WI38 (cell line): ENCODE measurements at regions not wholly inside any gene's neighbourhood (a gene's known extent, or its start where the extent isn't known, plus 50 kb on each side); places are given as distances from the start of the nearest gene placed in this dataset.

Experiments
- H3K4me3 ChIP-seq: 2 replicates; pipeline ENCODE4 v1.5.1; 2011; ENCODE audit warnings: low read depth, mild to moderate bottlenecking, control low read depth, low read length
- CTCF ChIP-seq: IDR thresholded peaks from 2 replicates; pipeline ENCODE4 v1.5.1; 2012; ENCODE audit warnings: low read depth, mild to moderate bottlenecking, control low read depth, low read length

- TF ChIP-seq CTCF = no peak
These were observed 648.2 kb upstream of the NEGR1 start for GRCh38 chr1:72930528-72930927.

GRCh38 chr1:72918940-72919339 lies 636.6 kb upstream of the NEGR1 start:
- no peak for TF ChIP-seq CTCF
- H3K4me3 ChIP-seq = no peak overlapping the region

More at GRCh38 chr1:72930528-72930927, 648.2 kb upstream of the NEGR1 start:
- H3K4me3 ChIP-seq = no peak overlapping the region

- no peak overlapping the region for H3K4me3 ChIP-seq
- TF ChIP-seq CTCF = no peak
These were observed 635.6 kb upstream of the NEGR1 start for GRCh38 chr1:72917920-72918319.

- no peak for TF ChIP-seq CTCF
- H3K4me3 ChIP-seq = no peak overlapping the region
These were observed 633.2 kb upstream of the NEGR1 start for GRCh38 chr1:72915581-72915980.

GRCh38 chr1:72911656-72912055 lies 629.3 kb upstream of the NEGR1 start:
- no peak overlapping the region for H3K4me3 ChIP-seq
- TF ChIP-seq CTCF = no peak

GRCh38 chr1:72896256-72896655 lies 613.9 kb upstream of the NEGR1 start:
- no peak for TF ChIP-seq CTCF
- no peak overlapping the region for H3K4me3 ChIP-seq

- no peak for TF ChIP-seq CTCF
- H3K4me3 ChIP-seq = no peak overlapping the region
These were observed 610.1 kb upstream of the NEGR1 start for GRCh38 chr1:72892461-72892860.
